Prostate gland (tissue), 2 donors: ENCODE measurements at regions not wholly inside any gene's neighbourhood (a gene's known extent, or its start where the extent isn't known, plus 50 kb on each side); places are given as distances from the start of the nearest gene placed in this dataset.

Experiments
- POLR2A ChIP-seq: fragments of 450-650 bp; IDR thresholded peaks from one replicate; pipeline ENCODE4 v1.6.1; 2016; ENCODE audit warnings: antibody characterized with exemption, mild to moderate bottlenecking
- POLR2AphosphoS5 ChIP-seq: sonication (generic); formaldehyde crosslinking; IDR thresholded peaks from one replicate; pipeline ENCODE4 v1.6.1; 2017; ENCODE audit warnings: antibody characterized with exemption
- TF ChIP-seq, protein P1 (sequence below), 4 experiments: fragments of 200-600 bp in 2 of 4; fragments of 450-650 bp in 2 of 4; sonication (generic) in 2 of 4; IDR thresholded peaks; 1 replicate in 3 of 4; 2 replicates in 1 of 4; pipeline ENCODE4 v1.5.1; 2016 to 2019; ENCODE audit warnings: antibody characterized with exemption in 4 of 4, mild to moderate bottlenecking in 2 of 4, moderate library complexity in 2 of 4

DNA sequence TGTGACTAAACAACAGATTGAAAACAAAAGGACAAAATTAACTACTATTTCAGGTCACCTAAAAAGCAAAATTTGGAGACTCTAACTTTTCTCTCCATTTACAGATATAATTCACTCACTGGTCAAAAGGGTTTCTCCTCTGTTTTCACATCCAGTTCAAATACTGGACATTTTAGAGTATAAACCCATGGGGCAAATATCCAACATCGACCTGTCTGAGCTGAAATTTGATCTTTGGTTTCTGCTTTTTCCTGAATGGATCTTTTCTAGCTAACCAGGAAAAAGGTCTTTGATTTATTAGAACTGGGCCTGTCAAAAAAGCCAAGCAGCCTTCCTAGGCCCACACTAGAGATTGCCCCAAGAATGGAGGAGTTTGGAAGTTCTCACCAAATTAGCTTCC lies 69.3 kb upstream of the SATB2 start:
- TF ChIP-seq, protein P1, sequence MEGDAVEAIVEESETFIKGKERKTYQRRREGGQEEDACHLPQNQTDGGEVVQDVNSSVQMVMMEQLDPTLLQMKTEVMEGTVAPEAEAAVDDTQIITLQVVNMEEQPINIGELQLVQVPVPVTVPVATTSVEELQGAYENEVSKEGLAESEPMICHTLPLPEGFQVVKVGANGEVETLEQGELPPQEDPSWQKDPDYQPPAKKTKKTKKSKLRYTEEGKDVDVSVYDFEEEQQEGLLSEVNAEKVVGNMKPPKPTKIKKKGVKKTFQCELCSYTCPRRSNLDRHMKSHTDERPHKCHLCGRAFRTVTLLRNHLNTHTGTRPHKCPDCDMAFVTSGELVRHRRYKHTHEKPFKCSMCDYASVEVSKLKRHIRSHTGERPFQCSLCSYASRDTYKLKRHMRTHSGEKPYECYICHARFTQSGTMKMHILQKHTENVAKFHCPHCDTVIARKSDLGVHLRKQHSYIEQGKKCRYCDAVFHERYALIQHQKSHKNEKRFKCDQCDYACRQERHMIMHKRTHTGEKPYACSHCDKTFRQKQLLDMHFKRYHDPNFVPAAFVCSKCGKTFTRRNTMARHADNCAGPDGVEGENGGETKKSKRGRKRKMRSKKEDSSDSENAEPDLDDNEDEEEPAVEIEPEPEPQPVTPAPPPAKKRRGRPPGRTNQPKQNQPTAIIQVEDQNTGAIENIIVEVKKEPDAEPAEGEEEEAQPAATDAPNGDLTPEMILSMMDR (IDR thresholded peaks at IDR 0.05), result no peak
- TF ChIP-seq POLR2A (no peak), POLR2AphosphoS5 (no peak)
